Activated CD4-positive, alpha-beta T cell treated with anti-CD3 and anti-CD28 coated beads, Interleukin-2, amount 10 ng/mL, durations not matched to agents 7 days and 5 days (primary cell): ENCODE measurements at regions not wholly inside any gene's neighbourhood (a gene's known extent, or its start where the extent isn't known, plus 50 kb on each side); places are given as distances from the start of the nearest gene placed in this dataset.
"Not testable (repeated sequence)": the region's sequence is repeated elsewhere in the genome, so short reads cannot be mapped to it uniquely, and the experiment has no call there.

Experiments used
- CTCF ChIA-PET: fragments of 350-600 bp; sonication (Branson Sonifier 250); formaldehyde crosslinking; loops from one replicate; lab custom pipeline; 2021; ENCODE audit warnings: antibody characterized with exemption; lab: Charles Lee
- POLR2A ChIA-PET: fragments of 350-600 bp; sonication (Branson Sonifier 250); formaldehyde crosslinking; loops from one replicate; lab custom pipeline; 2021; ENCODE audit warnings: antibody characterized with exemption; lab: Charles Lee
- DNase-seq: peaks from one replicate; pipeline ENCODE4 v3.0.0-alpha.2; 2020
- H3K27ac Mint-ChIP-seq: one replicate; pipeline ENCODE4 v1.8.0; 2021; ENCODE audit warnings: mild to moderate bottlenecking, moderate library complexity, mixed read lengths
- H3K27me3 Mint-ChIP-seq: one replicate; pipeline ENCODE4 v1.8.0; 2021; ENCODE audit warnings: mixed read lengths
- H3K36me3 Mint-ChIP-seq: one replicate; pipeline ENCODE4 v1.8.0; 2021; ENCODE audit warnings: low read depth, mixed read lengths
- H3K4me1 Mint-ChIP-seq: one replicate; pipeline ENCODE4 v1.8.0; 2021; ENCODE audit warnings: mixed read lengths
- H3K4me3 Mint-ChIP-seq: one replicate; pipeline ENCODE4 v1.8.0; 2021; ENCODE audit warnings: mild to moderate bottlenecking, moderate library complexity, mixed read lengths
- H3K9me3 Mint-ChIP-seq: one replicate; pipeline ENCODE4 v1.8.0; 2021; ENCODE audit warnings: mixed read lengths

DNA sequence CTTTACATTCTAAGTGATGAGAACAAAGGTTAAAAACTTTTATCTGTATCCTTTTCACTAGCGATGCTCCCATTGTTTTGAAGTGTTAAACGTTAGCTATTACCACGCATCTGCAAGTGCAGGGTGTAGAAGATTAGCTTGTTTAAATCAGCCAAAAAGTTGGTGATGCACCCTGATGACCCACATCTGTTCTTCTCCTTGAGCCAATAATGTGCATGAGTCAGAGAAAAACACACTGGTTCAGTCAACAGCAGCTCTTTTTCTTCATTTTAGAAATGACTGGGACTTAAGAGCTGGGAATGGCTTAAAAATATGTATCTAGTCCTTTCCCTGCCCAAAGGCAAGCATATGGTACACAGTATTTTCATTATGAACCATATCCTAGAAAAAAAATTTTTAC lies 323.5 kb upstream of the PDE3A start:
- H3K4me3 Mint-ChIP-seq = no peak overlapping the region
- no peaks in the 10 kb centered on the region for H3K4me1 Mint-ChIP-seq
- H3K36me3 Mint-ChIP-seq = no peaks in the 10 kb centered on the region
- no peaks in the 10 kb centered on the region for H3K9me3 Mint-ChIP-seq
- no peaks in the 10 kb centered on the region for H3K27me3 Mint-ChIP-seq
- no peak overlapping the region for H3K27ac Mint-ChIP-seq
- CTCF ChIA-PET = no interaction called here
- no peak for DNase-seq
- POLR2A ChIA-PET = no interaction called here

DNA sequence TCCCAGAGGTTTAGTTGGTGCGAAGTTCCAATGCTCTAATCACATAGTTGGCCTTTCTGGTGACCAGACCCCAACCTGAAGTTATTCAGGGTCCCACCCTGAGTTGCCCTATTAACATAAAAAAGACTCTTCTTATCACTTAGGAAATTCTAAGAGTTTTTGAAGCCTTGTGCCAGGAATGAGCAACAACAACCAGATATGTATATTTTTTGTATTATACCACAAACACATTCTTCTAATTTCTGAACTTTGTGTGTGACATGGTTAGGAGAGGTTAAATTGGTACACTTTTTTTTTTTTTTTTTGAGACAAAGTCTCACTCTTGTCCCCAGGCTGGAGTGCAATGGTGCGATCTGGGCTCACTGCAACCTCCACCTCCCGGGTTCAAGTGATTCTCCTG lies 320.4 kb upstream of the PDE3A start:
- H3K4me3 Mint-ChIP-seq = no peak overlapping the region
- H3K36me3 Mint-ChIP-seq = no peaks in the 10 kb centered on the region
- no peak overlapping the region for H3K27ac Mint-ChIP-seq
- CTCF ChIA-PET = no interaction called here
- H3K27me3 Mint-ChIP-seq = no peaks in the 10 kb centered on the region
- H3K9me3 Mint-ChIP-seq = no peaks in the 10 kb centered on the region
- POLR2A ChIA-PET = no interaction called here
- H3K4me1 Mint-ChIP-seq = no peaks in the 10 kb centered on the region
- no peak for DNase-seq

DNA sequence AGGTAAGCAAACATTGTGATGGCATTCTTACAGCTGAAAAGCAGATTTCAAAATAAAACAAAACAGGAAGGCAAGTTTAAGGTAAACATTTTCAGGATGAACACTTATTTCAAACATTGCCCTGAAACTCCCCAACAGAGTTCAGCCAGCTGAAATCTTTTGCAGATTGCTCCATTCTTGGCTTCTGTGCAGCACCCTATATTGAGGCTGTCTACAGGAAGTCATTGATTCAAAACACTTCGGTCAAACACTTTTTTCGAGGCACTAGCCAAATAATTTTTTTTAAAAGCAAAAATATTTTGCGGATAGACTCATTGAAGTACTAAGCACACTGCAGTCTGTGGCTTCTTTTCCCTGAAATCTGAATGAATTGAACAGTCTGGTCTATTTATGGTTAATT lies 318.1 kb upstream of the PDE3A start:
- POLR2A ChIA-PET = no interaction called here
- H3K27ac Mint-ChIP-seq = no peak overlapping the region
- H3K9me3 Mint-ChIP-seq = no peaks in the 10 kb centered on the region
- no peak for DNase-seq
- CTCF ChIA-PET = no interaction called here
- H3K4me1 Mint-ChIP-seq = no peaks in the 10 kb centered on the region
- H3K27me3 Mint-ChIP-seq = no peaks in the 10 kb centered on the region
- H3K4me3 Mint-ChIP-seq = no peak overlapping the region
- no peaks in the 10 kb centered on the region for H3K36me3 Mint-ChIP-seq

DNA sequence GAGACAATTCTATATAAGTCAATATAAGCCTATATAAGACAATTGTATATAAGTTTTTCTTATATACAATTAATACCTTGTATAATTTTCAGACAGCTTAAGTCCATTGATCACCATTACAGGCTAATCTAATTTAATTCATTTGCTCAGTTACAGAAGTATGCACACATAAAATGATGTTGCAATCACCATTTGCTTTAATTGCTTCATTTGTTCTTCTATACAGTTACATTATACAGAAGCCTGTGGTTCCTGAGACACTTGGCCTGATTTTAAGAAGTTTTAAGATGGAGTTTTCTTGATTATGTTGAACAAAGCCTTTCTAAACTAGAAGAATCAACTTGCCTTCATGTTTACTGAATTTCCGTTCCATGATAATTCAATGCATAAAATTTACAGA lies 314.6 kb upstream of the PDE3A start:
- CTCF ChIA-PET = no interaction called here
- no peaks in the 10 kb centered on the region for H3K4me1 Mint-ChIP-seq
- no peak overlapping the region for H3K27ac Mint-ChIP-seq
- POLR2A ChIA-PET = no interaction called here
- no peaks in the 10 kb centered on the region for H3K27me3 Mint-ChIP-seq
- H3K9me3 Mint-ChIP-seq = no peaks in the 10 kb centered on the region
- H3K4me3 Mint-ChIP-seq = no peak overlapping the region
- H3K36me3 Mint-ChIP-seq = no peaks in the 10 kb centered on the region
- DNase-seq = no peak

DNA sequence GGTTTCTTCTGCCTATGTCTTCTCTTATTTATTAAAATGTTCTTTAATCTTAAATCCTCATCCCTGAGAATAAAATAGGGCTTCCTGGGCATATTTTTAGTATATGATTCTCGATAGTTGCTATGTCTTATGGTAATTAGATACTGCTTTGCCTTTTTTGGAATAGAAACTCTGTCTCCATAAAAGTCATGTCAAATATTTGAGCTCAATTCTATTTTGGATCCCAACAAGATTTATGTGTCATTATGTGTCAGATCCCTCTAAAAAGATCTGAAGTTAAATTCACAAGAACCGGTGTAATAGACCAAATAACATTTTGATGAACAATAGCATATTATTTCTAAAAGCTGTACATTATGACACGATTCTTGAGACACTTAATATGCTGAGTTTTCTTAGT lies 312.5 kb upstream of the PDE3A start:
- no peak for DNase-seq
- CTCF ChIA-PET = no interaction called here
- no peak overlapping the region for H3K27ac Mint-ChIP-seq
- H3K4me1 Mint-ChIP-seq = no peaks in the 10 kb centered on the region
- no peaks in the 10 kb centered on the region for H3K36me3 Mint-ChIP-seq
- no peaks in the 10 kb centered on the region for H3K27me3 Mint-ChIP-seq
- no peaks in the 10 kb centered on the region for H3K9me3 Mint-ChIP-seq
- POLR2A ChIA-PET = no interaction called here
- no peak overlapping the region for H3K4me3 Mint-ChIP-seq

DNA sequence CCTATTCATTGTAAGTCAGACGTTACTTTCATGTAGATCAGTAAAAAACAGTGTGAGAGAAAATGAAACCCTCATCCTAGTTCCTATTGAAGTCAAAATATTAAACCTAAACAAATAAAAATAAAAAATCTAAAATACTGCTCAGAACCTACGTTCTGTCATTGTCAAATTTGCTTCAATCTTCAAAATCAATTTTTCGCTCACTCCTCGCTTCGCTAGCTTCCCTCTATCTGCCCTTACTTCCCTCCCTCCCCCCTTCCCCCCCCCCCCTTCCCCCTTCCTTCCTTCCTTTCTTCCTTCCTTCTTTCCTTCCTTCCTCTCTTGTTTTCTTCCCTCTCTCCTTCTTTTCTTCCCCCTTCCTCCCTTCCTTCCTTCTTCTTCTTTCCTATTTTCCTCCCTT lies 310.9 kb upstream of the PDE3A start:
- Mint-ChIP-seq H3K9me3 (peaks cover 2% of the 10 kb centered on the region), H3K4me3 (no peak overlapping the region)

DNA sequence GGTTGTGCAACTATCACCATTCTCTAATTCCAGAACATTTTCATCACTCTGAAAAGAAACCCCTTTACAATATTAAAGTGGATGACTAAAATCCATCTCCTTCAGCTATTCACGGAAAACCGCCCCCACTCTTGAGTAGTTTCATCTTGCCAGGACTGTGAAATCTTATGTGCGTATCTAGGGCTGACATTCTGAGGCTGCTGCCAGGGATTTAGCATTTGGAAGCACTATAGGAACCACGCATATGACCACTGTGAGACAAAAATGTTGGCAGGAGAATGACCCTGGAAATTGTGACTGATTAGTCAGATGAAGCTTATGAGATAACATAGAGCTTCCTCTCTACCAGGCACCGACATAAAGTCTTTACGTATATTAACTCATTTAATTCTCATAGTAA lies 305.2 kb upstream of the PDE3A start:
- no peaks in the 10 kb centered on the region for H3K27me3 Mint-ChIP-seq
- no peaks in the 10 kb centered on the region for H3K4me1 Mint-ChIP-seq
- H3K4me3 Mint-ChIP-seq = no peak overlapping the region
- H3K9me3 Mint-ChIP-seq = peaks cover 13% of the 10 kb centered on the region
- ChIA-PET POLR2A (no interaction called here), CTCF (no interaction called here)
- no peak overlapping the region for H3K27ac Mint-ChIP-seq
- no peak for DNase-seq
- H3K36me3 Mint-ChIP-seq = no peaks in the 10 kb centered on the region

More for the DNA sequence above, 310.9 kb upstream of the PDE3A start:
- DNase-seq = no peak
- ChIA-PET POLR2A (no interaction called here), CTCF (no interaction called here)
- H3K27me3 Mint-ChIP-seq = no peaks in the 10 kb centered on the region
- no peak overlapping the region for H3K27ac Mint-ChIP-seq
- no peaks in the 10 kb centered on the region for H3K36me3 Mint-ChIP-seq
- no peaks in the 10 kb centered on the region for H3K4me1 Mint-ChIP-seq

DNA sequence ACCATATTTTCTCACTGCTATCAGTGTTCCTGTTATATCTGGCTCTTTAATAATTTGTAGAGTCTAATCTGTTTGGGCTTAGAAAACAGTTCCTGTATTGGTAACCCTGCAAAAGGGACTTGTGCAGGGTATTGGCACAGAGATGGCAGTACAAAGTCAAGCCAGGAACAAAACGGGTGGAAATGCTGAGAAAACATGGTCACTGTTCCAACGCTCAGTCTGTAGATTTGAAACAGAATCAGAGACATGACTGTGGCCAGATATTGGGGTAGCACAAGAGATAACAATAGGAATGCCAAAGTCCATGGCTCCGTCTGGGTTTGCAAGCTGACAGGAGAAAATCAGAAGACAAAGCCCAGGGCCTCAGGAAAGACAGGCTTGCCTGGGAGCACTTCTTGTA lies 290.7 kb upstream of the PDE3A start:
- H3K27ac Mint-ChIP-seq = no peak overlapping the region
- DNase-seq = no peak
- H3K9me3 Mint-ChIP-seq = no peaks in the 10 kb centered on the region
- POLR2A ChIA-PET = no interaction called here
- H3K36me3 Mint-ChIP-seq = no peaks in the 10 kb centered on the region
- no peaks in the 10 kb centered on the region for H3K4me1 Mint-ChIP-seq
- H3K27me3 Mint-ChIP-seq = no peaks in the 10 kb centered on the region
- H3K4me3 Mint-ChIP-seq = no peak overlapping the region
- CTCF ChIA-PET = no interaction called here

DNA sequence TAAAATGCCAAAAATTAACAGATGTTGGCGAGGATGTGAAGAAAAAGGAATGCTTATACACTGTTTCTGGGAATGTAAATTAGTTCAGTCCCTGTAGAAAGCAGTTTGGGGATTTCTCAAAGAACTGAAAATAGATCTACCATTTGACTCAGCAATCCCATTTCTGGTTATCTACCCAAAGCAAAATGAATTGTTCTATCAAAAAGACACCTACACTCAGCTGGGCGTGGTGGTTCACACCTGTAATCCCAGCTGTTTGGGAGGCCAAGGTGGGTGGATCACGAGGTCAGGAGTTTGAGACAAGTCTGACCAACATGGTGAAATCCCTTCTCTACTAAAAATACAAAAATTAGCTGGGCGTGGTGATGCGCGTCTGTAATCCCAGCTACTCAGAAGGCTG lies 279.3 kb upstream of the PDE3A start:
- POLR2A ChIA-PET = no interaction called here
- CTCF ChIA-PET = no interaction called here
- Mint-ChIP-seq H3K4me3 (no peak overlapping the region), H3K36me3 (no peaks in the 10 kb centered on the region), H3K4me1 (no peaks in the 10 kb centered on the region), H3K27me3 (no peaks in the 10 kb centered on the region), H3K27ac (no peak overlapping the region), H3K9me3 (peaks cover 2% of the 10 kb centered on the region)
- DNase-seq = no peak

DNA sequence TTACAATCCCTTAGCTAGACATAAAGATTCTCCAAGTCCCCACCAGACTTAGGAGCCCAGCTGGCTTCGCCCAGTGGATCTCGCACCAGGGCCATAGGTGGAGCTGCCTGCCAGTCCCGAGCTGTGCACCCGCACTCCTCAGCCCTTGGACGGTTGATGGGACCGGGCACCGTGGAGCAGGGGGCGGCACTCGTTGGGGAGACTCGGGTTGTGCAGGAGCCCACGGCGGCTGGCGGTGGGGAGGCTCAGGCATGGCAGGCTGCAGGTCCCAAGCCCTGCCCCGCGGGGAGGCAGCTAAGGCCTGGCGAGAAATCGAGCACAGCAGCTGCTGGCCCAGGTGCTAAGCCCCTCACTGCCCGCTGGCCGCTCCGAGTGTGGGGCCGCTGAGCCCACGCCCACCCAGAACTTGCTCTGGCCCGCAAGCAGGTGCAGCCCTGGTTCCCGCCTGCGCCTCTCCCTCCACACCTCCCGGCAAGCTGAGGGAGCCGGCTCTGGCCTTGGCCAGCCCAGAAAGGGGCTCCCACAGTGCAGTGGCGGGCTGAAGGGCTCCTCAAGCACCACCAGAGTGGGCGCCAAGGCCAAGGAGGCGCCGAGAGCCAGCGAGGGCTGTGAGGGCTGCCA lies 275.0 kb upstream of the PDE3A start:
- not testable (repeated sequence) for DNase-seq

DNA sequence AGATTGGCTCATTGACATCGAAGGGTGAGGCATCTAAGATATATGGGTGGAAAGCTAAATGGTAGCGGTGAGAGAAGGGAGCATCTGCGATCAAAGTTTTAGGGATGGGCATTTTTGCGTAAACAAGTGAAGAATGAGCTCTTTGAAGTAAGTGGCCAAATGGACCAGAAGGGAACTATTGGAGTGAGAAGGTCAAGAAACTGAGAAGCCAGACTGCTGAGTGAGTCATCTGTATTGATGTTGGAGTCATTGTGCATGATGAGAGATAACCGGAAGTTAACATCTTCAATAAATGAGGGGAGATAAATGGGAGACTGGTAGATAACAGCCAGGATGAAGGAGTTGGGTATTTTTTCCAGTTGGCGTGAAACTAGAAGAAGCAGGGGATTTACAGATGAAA lies 271.9 kb upstream of the PDE3A start:
- Mint-ChIP-seq H3K4me1 (no peaks in the 10 kb centered on the region), H3K4me3 (no peak overlapping the region), H3K27ac (no peak overlapping the region), H3K27me3 (no peaks in the 10 kb centered on the region), H3K36me3 (no peaks in the 10 kb centered on the region), H3K9me3 (peaks cover 2% of the 10 kb centered on the region)
- no peak for DNase-seq
- ChIA-PET CTCF (no interaction called here), POLR2A (no interaction called here)

More for the DNA sequence above, 275.0 kb upstream of the PDE3A start:
- CTCF ChIA-PET = interaction anchor here (1.3 kb wide), 1 partner anchor 8 kb away, joined by 4 read pairs; no protein-coding TSS in a partner anchor
- H3K36me3 Mint-ChIP-seq, H3K27me3 Mint-ChIP-seq, H3K27ac Mint-ChIP-seq, H3K9me3 Mint-ChIP-seq, POLR2A ChIA-PET, H3K4me1 Mint-ChIP-seq, H3K4me3 Mint-ChIP-seq: not testable (repeated sequence)

DNA sequence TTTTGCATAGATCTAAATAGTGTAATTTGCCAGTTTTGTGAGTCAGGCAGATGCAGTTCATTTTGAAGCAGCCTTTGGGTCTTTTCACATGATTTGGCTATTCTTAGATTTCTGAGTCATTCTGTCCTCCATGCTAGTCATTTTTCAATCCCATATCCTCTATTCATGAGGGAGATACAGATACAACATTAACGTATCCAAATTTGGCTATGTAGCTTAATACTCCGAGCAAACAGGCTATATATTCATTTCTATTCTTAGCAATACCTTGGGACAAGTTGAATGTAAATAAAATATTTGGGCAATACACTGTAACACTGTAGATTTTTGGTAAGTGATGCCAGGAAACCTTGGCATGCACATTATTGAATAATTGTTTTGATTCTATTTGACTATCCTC lies 270.7 kb upstream of the PDE3A start:
- H3K27me3 Mint-ChIP-seq = no peaks in the 10 kb centered on the region
- no peak overlapping the region for H3K4me3 Mint-ChIP-seq
- H3K4me1 Mint-ChIP-seq = no peaks in the 10 kb centered on the region
- CTCF ChIA-PET = no interaction called here
- DNase-seq = no peak
- POLR2A ChIA-PET = no interaction called here
- no peaks in the 10 kb centered on the region for H3K36me3 Mint-ChIP-seq
- H3K9me3 Mint-ChIP-seq = peaks cover 2% of the 10 kb centered on the region
- no peak overlapping the region for H3K27ac Mint-ChIP-seq

DNA sequence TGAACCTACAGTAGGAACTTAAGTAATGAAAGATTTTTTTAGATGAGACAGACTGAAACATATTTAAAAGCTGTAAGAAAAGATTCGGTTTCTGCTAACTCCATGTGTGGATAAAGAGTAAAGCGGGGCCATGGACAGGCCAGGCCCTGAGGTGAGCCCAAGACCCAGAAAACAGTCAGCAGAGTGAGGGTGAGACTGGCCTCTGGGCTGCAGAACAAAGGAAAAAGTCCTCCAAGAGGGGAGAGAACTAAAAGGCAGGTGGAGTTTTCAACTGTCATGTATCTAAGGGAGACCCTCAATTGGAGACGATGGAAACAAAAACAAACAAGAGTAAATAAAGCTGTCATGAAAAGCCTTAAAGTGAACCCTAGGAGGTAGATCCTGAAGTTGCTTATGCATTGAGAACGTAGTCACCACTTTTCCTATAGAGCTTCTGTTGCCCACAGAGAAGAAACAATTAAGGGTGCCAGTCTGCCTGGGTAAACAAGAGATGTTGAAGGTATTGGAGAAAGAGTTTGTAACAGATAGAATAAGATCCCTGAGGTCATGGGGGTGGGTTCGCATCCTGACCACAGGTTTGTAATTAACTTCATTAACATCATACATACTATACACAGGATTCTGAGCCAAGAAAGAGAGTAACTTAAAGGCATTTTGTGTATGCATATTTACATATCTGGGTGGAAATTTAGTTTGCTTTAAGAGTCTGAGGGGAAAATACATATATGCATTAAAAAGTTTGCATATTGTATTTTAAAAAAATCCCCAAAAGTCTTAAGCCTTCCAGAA lies 268.7 kb upstream of the PDE3A start:
- ChIA-PET CTCF (no interaction called here), POLR2A (no interaction called here)
- no peaks in the 10 kb centered on the region for H3K4me1 Mint-ChIP-seq
- H3K27ac Mint-ChIP-seq = no peak overlapping the region
- no peak overlapping the region for H3K4me3 Mint-ChIP-seq
- DNase-seq = no peak
- H3K36me3 Mint-ChIP-seq = no peaks in the 10 kb centered on the region
- H3K27me3 Mint-ChIP-seq = no peaks in the 10 kb centered on the region
- no peaks in the 10 kb centered on the region for H3K9me3 Mint-ChIP-seq

DNA sequence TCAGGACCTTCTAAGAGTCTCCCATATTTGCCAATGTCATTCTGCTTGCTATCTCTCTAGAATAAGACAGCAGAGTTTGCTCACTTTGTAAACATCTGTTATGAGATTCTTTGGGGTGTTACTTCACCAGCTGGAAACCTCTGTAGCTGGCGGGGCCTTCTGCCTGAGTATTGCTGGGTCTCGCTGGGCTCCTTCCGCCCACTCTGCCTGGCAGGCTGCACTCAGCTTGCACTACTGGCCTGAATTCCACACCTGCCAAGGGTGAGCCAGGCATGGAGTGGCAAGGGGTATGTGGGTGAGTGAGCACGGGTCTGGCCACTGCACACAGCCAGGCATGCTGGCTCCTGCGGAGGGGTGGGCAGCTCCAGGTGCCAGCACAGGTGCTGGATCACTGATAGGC lies 267.3 kb upstream of the PDE3A start:
- DNase-seq = no peak
- no peak overlapping the region for H3K27ac Mint-ChIP-seq
- H3K36me3 Mint-ChIP-seq = no peaks in the 10 kb centered on the region
- no peak overlapping the region for H3K4me3 Mint-ChIP-seq
- no peaks in the 10 kb centered on the region for H3K4me1 Mint-ChIP-seq
- H3K27me3 Mint-ChIP-seq = no peaks in the 10 kb centered on the region
- ChIA-PET POLR2A (no interaction called here), CTCF (interaction anchor here (0.6 to 1.8 kb wide), 2 partner anchors 8 to 148 kb away, joined by 3 to 4 read pairs; no protein-coding TSS in a partner anchor)
- H3K9me3 Mint-ChIP-seq = no peaks in the 10 kb centered on the region
